ENCODE measurements at regions not wholly inside any gene's neighbourhood (a gene's known extent, or its start where the extent isn't known, plus 50 kb on each side); places are given as distances from the start of the nearest gene placed in this dataset.

DNA sequence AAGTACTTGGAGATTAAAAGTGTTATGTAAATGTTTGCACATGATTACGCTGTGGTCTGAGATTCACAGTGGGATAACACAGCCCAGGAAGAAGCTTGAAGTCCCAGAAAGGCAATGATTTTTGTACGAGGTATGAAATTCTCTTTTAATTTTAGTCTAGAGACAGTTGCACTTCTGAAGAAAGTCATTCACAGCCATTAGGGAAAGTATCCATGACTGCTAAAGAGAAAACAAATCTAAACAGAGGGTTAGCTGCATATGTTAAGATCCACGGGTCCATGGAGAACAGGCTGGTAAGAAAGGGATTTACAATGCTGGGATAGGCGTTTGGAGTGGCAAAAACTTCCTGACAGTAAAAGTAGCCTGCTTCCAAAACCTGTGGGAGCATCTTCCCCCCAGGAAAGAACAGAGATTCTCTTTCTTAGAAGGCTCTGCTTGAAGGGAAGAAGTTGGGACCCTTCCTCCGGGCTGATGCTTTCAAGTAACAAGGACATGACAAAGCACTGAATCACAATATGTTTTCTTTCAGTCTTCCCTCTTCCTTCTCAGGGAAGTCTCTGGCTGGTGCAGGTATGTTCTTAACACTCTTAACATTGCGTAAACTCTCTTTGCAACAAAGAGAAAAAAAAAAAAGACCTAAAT is 220.8 kb upstream of the CELF2 start:
- FAIRE-seq (no peak), DNase-seq (ENCODE audit: low read depth in 1 of 2, low spot score in 1 of 2) (no peak), ATAC-seq (no peak)
- Histone ChIP-seq H3K4me2 (no peak overlapping the region), H3K4me1 (no peaks in the 10 kb centered on the region), H3K27ac (no peak overlapping the region), H3K9me3 (peaks cover 4% of the 10 kb centered on the region; the same call in 1 of the 3 replicates), H3K4me3 (no peak overlapping the region)
- POLR2A ChIA-PET, result no interaction called here
- CTCF ChIA-PET, result interaction anchor here (0.6 kb wide), 1 partner anchor 27 kb away, joined by 3 read pairs; no protein-coding TSS in a partner anchor
- 8% methylated on average over 6 of the region's 6 CpGs for WGBS (ENCODE audit: missing lambda C conversion rate)
- TF ChIP-seq, protein P1, sequence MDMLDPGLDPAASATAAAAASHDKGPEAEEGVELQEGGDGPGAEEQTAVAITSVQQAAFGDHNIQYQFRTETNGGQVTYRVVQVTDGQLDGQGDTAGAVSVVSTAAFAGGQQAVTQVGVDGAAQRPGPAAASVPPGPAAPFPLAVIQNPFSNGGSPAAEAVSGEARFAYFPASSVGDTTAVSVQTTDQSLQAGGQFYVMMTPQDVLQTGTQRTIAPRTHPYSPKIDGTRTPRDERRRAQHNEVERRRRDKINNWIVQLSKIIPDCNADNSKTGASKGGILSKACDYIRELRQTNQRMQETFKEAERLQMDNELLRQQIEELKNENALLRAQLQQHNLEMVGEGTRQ (IDR thresholded peaks at IDR 0.05), result no peak
- no peak for TF ChIP-seq TFCP2L1 (CRISPR knock-in tag; IDR thresholded peaks at IDR 0.05)
- no peak for TF ChIP-seq CBX2 (IDR thresholded peaks at IDR 0.05; ENCODE audit: borderline replicate concordance, low read depth)
- no peak for TF ChIP-seq FOXS1 (CRISPR knock-in tag; IDR thresholded peaks at IDR 0.05)
- TF ChIP-seq, protein P2, sequence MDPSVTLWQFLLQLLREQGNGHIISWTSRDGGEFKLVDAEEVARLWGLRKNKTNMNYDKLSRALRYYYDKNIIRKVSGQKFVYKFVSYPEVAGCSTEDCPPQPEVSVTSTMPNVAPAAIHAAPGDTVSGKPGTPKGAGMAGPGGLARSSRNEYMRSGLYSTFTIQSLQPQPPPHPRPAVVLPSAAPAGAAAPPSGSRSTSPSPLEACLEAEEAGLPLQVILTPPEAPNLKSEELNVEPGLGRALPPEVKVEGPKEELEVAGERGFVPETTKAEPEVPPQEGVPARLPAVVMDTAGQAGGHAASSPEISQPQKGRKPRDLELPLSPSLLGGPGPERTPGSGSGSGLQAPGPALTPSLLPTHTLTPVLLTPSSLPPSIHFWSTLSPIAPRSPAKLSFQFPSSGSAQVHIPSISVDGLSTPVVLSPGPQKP (IDR thresholded peaks at IDR 0.05; ENCODE audit: low read depth, low read length), result no peak
- no peak for TF ChIP-seq ZC3H11A (IDR thresholded peaks at IDR 0.05)
- TF ChIP-seq NFE2L2 (conservative IDR thresholded peaks at IDR 0.05; ENCODE audit: low read length), result no peak
- no peak for TF ChIP-seq JUN (IDR thresholded peaks at IDR 0.05)
- TF ChIP-seq CBX8 (IDR thresholded peaks at IDR 0.05), result no peak
- TF ChIP-seq RAD21 (conservative IDR thresholded peaks at IDR 0.05 in 1 of 2, IDR thresholded peaks at IDR 0.05 in 1 of 2), result no peak
- TF ChIP-seq NPAS2 (CRISPR knock-in tag; IDR thresholded peaks at IDR 0.05; ENCODE audit: borderline replicate concordance), result no peak
- no peak for TF ChIP-seq MAFK (IDR thresholded peaks at IDR 0.05; ENCODE audit: partially characterized antibody)
- TF ChIP-seq, protein P3, sequence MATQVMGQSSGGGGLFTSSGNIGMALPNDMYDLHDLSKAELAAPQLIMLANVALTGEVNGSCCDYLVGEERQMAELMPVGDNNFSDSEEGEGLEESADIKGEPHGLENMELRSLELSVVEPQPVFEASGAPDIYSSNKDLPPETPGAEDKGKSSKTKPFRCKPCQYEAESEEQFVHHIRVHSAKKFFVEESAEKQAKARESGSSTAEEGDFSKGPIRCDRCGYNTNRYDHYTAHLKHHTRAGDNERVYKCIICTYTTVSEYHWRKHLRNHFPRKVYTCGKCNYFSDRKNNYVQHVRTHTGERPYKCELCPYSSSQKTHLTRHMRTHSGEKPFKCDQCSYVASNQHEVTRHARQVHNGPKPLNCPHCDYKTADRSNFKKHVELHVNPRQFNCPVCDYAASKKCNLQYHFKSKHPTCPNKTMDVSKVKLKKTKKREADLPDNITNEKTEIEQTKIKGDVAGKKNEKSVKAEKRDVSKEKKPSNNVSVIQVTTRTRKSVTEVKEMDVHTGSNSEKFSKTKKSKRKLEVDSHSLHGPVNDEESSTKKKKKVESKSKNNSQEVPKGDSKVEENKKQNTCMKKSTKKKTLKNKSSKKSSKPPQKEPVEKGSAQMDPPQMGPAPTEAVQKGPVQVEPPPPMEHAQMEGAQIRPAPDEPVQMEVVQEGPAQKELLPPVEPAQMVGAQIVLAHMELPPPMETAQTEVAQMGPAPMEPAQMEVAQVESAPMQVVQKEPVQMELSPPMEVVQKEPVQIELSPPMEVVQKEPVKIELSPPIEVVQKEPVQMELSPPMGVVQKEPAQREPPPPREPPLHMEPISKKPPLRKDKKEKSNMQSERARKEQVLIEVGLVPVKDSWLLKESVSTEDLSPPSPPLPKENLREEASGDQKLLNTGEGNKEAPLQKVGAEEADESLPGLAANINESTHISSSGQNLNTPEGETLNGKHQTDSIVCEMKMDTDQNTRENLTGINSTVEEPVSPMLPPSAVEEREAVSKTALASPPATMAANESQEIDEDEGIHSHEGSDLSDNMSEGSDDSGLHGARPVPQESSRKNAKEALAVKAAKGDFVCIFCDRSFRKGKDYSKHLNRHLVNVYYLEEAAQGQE (IDR thresholded peaks at IDR 0.05), result no peak
- no peak for TF ChIP-seq HDAC2 (IDR thresholded peaks at IDR 0.05)
- TF ChIP-seq KDM5A (IDR thresholded peaks at IDR 0.05), result no peak
- TF ChIP-seq, protein P4, sequence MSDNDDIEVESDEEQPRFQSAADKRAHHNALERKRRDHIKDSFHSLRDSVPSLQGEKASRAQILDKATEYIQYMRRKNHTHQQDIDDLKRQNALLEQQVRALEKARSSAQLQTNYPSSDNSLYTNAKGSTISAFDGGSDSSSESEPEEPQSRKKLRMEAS (IDR thresholded peaks at IDR 0.05), result no peak
- TF ChIP-seq TP53 (CRISPR knock-in tag; IDR thresholded peaks at IDR 0.05), result no peak
- no peak for TF ChIP-seq CHD4 (IDR thresholded peaks at IDR 0.05; ENCODE audit: borderline replicate concordance)
- TF ChIP-seq PHF8 (IDR thresholded peaks at IDR 0.05; ENCODE audit: borderline replicate concordance, low read depth), result no peak

DNA sequence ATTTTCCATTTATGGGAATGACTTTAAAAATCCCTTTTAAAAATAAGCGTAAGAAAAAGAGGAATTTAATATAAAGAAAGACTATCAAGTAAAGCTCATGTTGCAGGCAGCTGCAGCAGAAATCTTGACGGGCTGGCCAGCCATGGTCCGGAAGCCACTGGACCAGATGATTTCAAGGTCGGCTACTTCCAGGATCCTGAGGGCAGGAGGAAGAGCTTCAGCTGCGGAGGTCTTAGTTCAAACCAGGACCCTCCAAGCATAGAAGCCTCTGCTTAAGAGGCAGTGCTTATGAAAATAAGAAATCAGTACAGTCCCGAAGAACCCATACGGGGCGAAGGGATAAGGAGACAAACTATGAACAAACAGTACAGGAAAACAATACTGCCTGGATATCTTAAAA is 220.2 kb upstream of the CELF2 start:
- H3K9me3 ChIP-seq, result peaks cover 4% of the 10 kb centered on the region; the same call in 1 of the 3 replicates
- no peak overlapping the region for H3K4me3 ChIP-seq
- ATAC-seq (no peak), DNase-seq (ENCODE audit: low read depth in 1 of 2, low spot score in 1 of 2) (no peak), FAIRE-seq (no peak)
- H3K4me1 ChIP-seq, result no peaks in the 10 kb centered on the region
- no peak for TF ChIP-seq ZNF302 (CRISPR knock-in tag; IDR thresholded peaks at IDR 0.05)
- 49% methylated on average over 8 of the region's 8 CpGs for WGBS (ENCODE audit: missing lambda C conversion rate)
- POLR2A ChIA-PET, result no interaction called here
- CTCF ChIA-PET, result interaction anchor here (0.6 kb wide), 1 partner anchor 26 kb away, joined by 3 read pairs; no protein-coding TSS in a partner anchor
- H3K4me2 ChIP-seq, result no peak overlapping the region
- no peak overlapping the region for H3K27ac ChIP-seq
